Astrocyte of the spinal cord (primary cell): ENCODE measurements at regions not wholly inside any gene's neighbourhood (a gene's known extent, or its start where the extent isn't known, plus 50 kb on each side); places are given as distances from the start of the nearest gene placed in this dataset.

Source experiments
- DNase-seq: peaks from one replicate; pipeline ENCODE4 v3.0.0; 2011; ENCODE audit warnings: low read depth, low spot score
- H3K4me3 ChIP-seq: 2 replicates; pipeline ENCODE4 v1.5.1; 2011; ENCODE audit warnings: low read depth, mild to moderate bottlenecking, low read length, moderate library complexity
- CTCF ChIP-seq: IDR thresholded peaks from 2 replicates; pipeline ENCODE4 v1.5.1; 2012; ENCODE audit warnings: low read depth, mild to moderate bottlenecking, low read length, inconsistent platforms
- in situ Hi-C: cut with HindIII; loops from 2 replicates; pipeline ENCODE4 v1.10.0; 2017; ENCODE audit warnings: low sequenced_read_pairs

GRCh38 chr12:66945189-66945817 lies 266.4 kb upstream of the GRIP1 start:
- in situ Hi-C loops = no loop called here
- H3K4me3 ChIP-seq = no peak overlapping the region
- DNase-seq = no peak
- no peak for TF ChIP-seq CTCF

- no peak for DNase-seq
- no peak overlapping the region for H3K4me3 ChIP-seq
- TF ChIP-seq CTCF = no peak
- in situ Hi-C loops = no loop called here
Measured at GRCh38 chr12:66947119-66947518, 268.2 kb upstream of the GRIP1 start.

- in situ Hi-C loops = no loop called here
- no peak for DNase-seq
- no peak overlapping the region for H3K4me3 ChIP-seq
- TF ChIP-seq CTCF = no peak
Measured at GRCh38 chr12:66952668-66953067, 273.8 kb upstream of the GRIP1 start.

GRCh38 chr12:66956300-66956699 lies 277.4 kb upstream of the GRIP1 start:
- no peak overlapping the region for H3K4me3 ChIP-seq
- DNase-seq = no peak
- in situ Hi-C loops = no loop called here
- TF ChIP-seq CTCF = no peak

- in situ Hi-C loops = no loop called here
- no peak for TF ChIP-seq CTCF
- no peak for DNase-seq
- H3K4me3 ChIP-seq = no peak overlapping the region
Measured at GRCh38 chr12:66959276-66959675, 280.4 kb upstream of the GRIP1 start.

- no peak overlapping the region for H3K4me3 ChIP-seq
- DNase-seq = no peak
- TF ChIP-seq CTCF = no peak
- in situ Hi-C loops = no loop called here
Measured at GRCh38 chr12:66960006-66960405, 281.1 kb upstream of the GRIP1 start.
